Activated CD4-positive, alpha-beta T cell treated with anti-CD3 and anti-CD28 coated beads, Interleukin-2, Interleukin-4, amounts not matched to agents 100 ng/mL and 50 ng/mL, durations not matched to agents 16 hours and 8 hours (primary cell): ENCODE measurements at regions not wholly inside any gene's neighbourhood (a gene's known extent, or its start where the extent isn't known, plus 50 kb on each side); places are given as distances from the start of the nearest gene placed in this dataset.

Source experiments
- DNase-seq: peaks from one replicate; pipeline ENCODE4 v3.0.0-alpha.2; 2020; ENCODE audit warnings: low spot score

DNA sequence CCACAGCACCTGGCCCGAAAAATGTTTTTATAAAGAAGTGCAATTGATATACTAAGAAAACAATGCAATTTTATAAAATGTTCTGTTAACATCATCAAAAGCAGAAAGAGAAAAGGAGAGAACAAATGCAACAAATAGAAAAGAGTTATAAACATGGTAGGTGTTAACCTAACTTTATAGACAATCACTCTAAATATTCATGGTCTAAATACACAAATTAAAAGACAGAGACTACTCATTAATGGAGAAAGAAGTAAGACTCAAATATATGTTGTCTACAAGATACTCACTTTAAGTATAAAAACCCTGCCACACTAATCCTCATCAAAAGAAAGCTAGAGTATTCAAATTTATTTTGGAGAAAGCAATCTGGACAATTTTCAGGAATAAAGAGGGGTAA, 425.3 kb upstream of the ANKRD30A start:
- no peak for DNase-seq

DNA sequence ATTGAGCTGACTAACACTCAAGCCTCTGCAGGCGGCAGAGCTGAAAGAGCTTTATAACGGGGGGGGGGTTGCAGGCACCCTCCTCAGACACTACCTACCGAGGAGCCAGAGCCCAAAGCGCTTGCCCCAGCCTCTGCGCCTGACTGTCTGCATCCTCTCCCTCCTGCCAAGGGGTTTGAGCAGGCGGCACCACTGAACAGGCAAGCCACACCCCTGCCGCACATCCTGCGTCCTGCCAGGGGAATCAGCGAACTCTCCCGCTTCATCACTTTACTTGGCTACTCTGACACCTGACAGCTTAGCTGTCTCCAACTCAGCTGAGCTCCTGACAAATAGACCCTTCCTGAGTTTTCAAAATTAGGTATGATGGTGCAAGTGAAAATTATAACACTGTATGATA, 432.6 kb upstream of the ANKRD30A start:
- no peak for DNase-seq

DNA sequence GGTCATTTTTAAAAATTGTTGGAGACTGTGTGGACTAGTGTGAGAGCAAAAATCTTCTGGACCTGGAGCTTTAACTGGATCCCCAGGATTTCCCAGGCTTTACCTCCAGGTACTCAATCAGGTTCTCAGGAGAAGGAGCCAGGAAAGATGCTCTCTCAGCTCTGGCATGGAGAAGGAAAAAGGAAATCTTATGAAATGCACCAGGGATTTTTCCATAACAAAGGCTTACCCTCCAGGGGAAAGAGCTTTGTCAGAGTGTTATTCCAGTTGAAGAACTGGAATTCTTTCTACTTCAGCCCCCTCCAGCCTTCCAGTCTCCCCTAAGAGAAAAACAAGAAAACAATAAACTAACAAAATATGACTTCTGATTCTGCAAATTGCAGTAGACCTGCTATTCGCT, 436.7 kb upstream of the ANKRD30A start:
- DNase-seq = no peak

DNA sequence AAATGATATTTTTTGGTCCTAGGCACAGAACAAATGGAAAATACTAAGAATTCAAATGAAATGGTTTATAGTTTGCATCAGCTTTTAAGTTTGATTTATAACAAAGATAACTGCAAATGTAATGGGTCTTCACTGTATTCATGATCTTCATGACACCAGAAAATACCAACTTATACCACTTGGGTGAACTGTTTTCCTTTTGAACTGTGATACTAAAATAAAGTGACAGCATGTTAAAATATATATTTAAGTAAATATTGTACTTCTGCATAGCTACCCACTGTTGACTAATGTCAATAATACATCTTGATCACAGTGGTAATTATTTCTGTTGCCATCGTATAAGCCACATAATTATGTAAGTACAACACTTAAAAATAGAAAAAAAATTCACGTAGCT, 442.0 kb upstream of the ANKRD30A start:
- no peak for DNase-seq

DNA sequence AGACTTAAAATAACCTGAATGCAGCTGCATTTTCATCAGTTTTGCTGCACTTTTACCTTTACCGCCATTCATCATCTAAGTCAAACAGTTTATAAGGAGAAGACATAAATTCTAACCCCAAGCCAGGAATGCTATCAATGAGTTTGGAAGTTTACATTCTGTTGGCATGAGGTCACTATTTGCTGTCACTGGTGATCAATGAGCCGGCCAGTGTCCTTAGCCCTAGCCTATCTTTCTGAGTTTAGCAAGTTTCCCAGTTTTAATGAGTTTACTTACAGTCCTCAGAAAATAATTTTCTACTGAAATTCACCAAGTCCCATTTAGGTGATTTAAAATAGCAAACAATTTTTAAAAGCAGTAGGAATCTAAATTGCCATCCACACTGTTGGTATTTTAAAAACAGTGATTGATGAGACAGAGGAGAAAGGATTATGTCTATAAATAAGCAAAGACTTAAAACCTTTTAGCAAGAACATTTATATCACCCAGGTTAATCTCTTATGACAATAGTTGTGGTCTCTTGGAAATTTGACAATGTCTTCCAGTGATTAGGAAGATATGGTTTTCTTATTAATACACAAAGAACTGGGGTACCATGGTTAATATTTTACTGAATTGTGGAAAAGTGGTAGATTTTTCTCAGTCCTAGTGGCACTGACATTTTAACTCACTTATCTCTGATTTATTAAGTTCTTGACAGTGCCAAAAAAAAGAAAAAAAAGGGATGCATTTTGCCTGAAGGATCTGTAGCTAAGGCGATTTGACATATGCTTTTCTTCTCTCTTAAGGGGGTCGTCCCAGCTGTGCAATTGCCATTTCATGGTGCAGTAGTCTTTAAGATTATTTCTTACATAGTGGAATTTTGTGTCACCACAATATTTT, 443.4 kb upstream of the ANKRD30A start:
- DNase-seq = no peak

DNA sequence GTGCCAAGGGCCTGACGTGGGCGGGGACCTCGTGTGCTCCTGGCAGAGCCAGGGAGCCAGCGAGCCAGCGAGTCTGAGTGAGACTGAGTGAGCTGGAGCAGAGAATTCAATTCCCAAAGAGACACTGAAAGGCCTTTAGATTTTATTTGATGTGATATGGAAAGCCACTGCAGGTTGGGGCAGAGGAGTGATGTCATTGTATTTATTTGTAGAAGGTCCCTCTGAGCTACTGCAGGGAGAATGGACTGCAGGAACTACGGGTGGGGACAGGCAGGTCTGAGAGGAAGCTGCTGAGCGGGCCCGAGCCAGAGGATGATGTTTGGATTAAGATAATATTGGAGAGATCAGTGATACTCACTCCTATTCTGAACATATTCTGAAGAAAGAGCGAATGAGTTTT, 445.8 kb upstream of the ANKRD30A start:
- no peak for DNase-seq

DNA sequence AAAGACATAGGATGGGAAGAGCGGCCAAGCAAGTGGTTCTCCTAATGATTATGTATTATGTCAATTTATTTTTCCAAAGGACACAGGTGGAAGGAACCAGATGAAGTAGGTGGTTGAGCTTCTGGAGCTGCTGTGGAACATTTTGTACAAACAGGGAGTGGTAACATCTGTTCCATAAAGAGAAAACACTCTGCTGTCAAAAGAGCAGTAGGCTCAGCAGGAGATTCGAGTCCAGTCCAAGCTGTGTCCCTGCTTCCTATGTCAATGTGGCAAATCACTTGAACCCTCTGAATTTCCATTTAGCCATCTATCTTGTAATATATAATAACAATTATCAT, 448.0 kb upstream of the ANKRD30A start:
- DNase-seq = no peak

DNA sequence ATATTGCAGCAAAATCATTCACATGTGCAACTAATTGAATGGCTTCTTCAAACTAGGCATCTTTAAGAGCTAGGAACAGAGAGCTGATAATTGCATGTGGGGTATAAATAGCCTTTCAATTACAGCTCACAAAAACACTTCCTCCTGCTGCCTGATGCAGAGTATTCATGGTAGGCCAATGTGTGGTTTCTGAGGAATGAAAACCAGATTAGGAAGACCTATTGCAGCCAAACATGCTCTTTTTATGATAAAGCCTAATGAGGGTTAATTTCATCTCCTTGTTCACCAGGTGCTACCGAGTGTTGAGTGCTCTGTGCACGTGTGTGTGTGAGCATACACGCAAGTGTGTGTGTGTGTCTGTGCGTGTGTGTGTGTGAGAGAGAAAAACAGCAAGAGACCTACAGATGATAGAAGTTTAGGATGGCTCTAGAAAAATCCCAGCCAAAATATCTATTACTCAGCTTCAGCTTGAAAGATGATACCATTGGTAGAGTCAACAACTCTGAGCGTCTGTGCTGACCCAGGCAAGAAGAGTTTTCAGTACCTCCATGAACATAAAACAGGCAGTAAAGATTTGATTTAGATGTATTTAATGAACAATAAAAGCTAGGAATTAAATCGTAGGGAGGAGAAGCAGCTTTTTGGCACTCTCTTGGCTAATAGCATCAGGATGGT, 448.5 kb upstream of the ANKRD30A start:
- DNase-seq = no peak

DNA sequence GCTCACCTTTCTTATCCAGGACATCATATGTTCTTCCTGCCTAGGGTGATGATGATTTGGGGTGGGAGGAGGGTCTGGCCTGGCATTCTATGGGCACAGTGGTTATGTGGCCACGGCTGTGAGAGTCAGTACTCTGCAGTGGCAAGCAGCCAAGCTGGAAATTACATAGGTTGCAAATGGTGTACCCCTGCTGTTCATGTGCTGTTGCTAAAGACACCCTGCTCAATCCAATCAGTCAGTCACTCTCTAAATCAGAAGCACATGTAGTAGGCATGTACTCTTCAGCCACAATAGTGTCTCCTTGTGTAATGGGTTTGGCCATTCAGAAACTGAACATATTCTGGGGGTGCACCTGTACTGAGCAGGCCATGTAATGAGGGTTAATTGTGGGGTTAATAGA, 449.1 kb upstream of the ANKRD30A start:
- DNase-seq = no peak

DNA sequence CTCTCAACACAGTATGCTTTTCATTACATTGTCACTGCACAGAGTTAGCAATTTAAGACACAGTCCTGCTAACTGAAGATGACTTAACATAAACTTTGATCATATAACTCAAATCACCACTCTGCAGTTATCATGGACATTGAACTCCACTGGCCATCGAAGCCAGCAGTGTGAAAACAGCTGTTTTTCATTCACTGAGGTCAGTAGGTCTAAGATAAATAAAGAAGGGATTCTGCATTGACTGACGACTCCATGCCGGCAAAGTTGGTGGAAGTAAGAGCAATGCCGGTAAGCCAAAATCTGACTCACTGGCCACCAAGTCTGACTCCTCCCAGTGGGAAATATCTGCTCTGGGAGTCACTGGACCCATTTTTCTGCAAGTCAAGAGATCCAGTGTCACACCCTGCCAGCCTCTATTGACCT, 449.9 kb upstream of the ANKRD30A start:
- no peak for DNase-seq

DNA sequence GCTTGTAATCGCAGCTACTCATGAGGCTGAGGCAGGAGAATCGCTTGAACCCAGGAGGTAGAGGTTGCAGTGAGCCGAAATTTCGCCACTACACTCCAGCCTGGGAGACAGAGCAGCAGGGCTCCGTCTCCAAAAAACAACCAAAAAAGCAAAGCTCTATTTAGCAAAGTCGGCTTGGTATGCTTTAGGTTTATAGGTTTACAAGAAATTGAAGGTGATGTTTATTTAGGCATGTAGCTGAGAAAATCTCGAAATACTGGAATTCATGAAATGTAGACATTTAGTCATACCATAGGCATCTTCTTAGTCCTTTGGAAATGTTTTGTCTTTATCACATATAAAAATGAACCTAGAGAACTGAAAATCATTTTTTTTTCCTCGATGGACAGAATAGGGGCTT, 453.8 kb upstream of the ANKRD30A start:
- no peak for DNase-seq

DNA sequence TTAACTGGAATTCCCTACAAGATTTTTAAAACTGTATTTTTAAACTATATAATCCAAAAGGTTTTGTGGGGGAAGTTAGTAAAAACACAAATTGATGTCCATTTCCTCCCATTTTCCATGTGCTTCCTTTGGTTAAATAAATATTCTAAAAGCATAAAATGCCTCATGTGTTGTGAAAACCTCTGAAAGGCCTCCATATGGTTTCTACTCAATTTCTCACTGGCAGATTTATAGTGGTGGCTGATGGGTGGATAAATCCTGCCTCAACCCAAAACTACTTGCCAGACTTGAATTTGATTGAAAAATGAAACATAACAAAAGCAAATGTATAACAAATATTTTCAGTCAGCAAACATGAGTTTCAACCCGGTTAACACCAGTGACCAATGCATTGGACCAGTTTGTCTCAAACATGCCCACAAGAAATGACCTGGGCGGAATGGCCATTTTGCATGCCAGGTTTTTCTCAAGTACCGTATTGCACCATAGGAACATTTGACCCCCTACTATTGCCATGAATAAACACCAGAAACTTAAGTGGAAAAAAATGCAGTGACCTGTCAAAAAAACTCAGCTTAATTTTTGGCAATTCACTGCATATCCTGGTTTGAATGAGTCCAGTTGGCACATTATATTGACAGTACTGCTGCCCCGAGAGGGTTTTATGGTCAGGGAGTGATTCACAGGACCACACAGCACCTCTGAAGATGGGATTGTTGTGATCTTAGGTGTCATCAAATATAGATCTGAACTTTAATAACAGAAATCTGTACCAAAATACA, 454.6 kb upstream of the ANKRD30A start:
- DNase-seq = no peak

DNA sequence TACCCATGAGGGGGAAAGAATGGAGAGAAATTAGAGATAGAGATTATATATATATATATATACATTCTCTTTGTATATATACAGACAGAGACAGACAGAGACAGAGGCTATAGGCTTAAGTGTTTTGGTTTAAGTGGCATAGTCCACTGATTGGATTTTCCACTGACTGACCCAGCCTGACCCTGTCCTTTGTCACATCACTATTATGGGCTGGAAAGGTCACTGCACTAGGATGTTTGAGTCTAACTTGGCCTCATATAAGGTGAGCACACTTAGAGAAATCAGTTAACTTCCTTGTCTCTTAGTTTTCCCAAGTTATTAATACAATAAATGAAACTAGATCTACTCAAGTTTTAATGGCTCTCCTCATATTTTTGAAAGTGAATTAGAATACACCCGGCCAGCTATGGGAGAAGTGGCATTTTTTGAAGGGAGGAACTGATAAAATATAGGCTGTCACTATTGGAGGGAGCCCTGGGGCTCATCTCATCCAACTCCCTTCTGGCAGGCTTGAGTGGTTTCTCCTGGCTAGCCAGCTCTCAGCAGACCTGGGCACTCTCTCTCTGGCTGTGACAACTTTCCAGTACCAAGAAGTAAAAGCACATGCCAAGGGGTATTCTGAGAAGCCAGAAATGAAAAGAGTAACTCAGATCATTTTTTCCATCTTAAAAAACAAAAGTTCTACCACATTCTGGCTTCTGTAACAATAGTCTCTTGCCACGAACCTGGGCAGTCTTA, 455.6 kb upstream of the ANKRD30A start:
- no peak for DNase-seq

DNA sequence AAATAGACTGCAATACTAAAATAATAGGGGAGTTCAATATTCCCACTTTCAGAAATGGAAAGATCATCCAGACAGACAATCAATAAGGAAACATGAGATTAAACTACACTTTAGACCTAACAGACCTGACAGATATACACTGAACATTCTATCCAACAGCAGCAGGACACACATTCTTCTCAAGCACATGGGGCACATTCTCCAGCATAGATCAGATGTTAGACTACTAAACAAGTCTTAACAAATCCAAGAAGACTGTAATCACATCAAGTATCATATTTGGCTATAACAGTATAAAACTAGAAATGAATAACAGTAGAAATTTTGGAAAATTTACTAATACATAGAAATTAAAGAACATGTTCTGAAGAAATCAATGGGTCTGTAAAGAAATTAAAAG, 458.9 kb upstream of the ANKRD30A start:
- no peak for DNase-seq

DNA sequence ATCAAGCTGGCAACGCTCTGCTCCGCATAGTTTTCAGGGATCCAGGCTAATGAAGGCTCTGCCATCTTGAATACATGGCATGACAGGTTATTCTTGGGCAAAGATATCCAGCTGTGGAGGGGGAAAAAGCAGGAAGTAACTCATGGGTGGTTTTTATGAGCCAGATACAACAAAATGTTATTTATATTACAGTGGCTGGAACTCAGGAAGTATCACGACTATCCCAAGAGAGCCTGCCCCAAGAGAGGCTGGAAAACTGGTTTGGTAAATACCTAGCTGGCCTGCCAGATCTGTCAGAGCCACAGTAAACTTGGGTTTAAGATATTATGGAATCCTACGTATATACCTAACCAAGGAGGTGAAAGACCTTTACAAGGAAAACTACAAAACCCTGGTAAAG, 462.8 kb upstream of the ANKRD30A start:
- DNase-seq = no peak

DNA sequence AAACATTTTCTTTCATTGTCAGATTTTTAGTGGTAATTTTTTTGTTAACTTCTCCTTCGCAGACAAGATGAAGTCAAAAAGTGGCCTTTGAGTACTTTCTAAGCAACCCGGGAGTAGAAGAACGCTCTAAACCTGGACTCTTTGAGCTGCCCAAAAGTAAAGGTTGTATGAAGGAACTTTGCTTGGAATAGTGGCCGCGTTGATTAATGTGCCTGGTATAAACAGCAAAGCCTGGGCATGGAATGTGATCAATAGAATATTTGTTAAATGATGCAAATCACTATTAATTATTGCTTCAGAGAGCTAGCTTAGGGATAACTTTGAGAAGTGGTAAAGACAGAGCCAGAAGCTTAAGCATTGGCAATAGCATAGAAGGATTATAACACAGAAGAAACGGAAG, 475.1 kb upstream of the ANKRD30A start:
- no peak for DNase-seq

DNA sequence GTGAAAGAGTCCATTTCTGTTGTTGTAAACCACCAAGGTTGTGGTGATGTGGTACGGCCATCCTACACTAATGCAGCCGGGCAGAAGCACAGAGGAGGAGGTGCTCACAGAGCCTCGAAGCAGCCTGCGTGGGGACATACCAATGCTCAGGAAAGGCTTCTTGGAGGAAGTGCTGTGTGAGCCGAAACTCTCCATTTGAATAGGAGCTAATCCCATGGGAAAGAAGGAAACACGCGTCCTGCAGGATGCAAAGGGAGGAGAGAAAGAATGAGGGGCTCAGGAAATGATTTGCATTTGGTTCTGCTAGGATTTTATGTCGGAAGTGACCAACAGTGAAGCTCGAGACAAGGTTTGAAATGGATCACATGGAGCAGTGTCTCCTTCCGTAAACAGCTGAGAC, 477.9 kb upstream of the ANKRD30A start:
- no peak for DNase-seq

DNA sequence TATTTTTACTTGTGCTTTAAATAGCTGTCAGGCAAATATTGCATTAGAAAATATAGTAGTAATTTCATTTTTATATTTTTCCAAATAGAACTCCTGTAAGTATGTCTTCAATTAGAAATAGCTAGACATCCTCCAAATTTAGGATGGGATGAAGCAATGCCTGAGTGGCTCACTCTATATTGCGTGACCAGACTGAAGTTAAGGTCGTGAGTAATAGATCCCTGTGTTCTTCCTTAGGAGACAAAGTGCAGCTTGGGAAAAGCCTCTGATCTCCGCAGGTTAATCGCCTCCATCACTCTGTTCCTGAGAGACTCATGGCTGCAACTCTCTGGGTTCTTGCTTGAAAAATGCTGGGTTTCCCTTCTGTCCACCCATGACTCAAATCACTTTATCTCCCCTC, 484.8 kb upstream of the ANKRD30A start:
- no peak for DNase-seq

DNA sequence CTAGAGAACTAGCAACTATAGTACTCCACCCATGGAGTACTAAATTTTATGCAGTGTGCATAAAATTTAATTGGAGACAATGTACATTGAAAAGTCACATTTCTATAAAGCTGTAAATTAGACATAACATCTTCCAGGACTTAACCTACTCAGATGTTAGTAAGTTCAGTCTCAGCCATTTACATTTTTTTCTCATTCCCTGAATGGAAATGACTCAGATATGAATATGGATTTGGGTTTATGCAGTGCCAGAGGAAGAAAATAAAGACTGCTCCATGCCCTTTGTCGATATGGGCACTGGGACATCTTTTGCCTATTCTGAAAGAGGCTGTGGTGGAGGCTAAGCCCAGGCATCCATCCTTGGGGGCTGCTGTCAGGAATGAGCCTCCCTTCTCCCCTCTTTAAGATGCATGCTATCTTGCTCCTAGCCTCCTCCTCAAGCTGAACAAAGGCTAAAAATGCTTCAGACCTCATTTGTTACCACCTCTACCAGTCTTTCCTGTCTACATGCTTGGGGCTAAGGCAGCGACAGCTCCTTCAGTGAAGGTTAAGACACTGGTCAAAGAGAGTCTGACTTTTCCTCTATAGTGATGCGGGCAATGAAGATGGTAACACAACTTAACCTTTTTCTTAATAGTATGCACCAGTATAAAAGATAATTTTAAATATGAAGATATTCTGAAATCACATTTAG, 486.8 kb upstream of the ANKRD30A start:
- DNase-seq = no peak

DNA sequence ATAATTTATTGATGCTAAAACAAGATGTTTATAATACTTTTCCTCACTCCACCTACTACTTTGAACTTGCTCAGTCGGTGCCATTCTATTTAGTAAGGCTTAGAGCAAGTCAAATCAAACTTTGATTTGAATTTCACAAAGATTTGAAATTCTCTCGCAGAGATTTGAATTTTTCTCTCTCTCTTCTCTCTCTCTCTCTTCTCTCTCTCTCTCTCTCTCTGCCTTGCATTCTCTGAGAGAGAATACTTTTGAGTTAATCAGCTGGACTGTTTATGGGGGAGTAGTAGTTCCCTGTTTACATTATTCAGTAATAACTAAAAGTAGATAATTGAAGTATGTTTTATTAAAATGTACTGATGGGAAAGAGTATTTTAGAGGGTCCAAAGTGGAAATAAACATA, 488.5 kb upstream of the ANKRD30A start:
- no peak for DNase-seq

DNA sequence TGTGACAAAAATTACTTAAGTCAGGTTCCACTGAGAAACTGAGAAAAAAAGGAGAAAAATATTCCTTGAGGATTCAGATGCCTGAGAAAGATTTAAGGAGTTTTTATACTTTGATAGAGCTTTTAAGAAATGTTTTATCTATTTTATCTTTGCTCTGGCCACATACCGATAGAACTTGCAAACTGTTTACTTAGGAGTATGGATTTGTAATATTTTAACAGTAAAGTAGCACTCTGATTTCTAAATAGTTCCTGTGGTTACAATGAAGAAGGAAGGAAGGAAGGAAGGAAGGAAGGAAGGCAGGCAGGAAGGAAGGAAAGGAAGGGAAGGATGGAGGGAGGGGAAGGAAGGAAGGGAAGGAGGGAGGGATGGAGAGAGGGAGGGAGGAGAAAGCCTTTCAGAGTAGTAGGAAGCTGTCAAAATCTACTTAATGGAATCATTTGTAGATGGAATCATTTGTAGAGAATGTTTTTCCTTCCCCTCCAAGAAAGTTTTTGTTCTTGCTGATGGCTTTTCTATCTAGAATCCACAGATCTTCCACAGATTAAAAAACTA, 489.0 kb upstream of the ANKRD30A start:
- DNase-seq = no peak
